HG03460 (cell line): ENCODE measurements at regions not wholly inside any gene's neighbourhood (a gene's known extent, or its start where the extent isn't known, plus 50 kb on each side); places are given as distances from the start of the nearest gene placed in this dataset.

ENCODE experiments used
- ATAC-seq: cut with Tn5 transposase; IDR thresholded peaks from one replicate; pipeline ENCODE4 v1.9.1; 2021; ENCODE audit not compliant: unreplicated experiment

DNA sequence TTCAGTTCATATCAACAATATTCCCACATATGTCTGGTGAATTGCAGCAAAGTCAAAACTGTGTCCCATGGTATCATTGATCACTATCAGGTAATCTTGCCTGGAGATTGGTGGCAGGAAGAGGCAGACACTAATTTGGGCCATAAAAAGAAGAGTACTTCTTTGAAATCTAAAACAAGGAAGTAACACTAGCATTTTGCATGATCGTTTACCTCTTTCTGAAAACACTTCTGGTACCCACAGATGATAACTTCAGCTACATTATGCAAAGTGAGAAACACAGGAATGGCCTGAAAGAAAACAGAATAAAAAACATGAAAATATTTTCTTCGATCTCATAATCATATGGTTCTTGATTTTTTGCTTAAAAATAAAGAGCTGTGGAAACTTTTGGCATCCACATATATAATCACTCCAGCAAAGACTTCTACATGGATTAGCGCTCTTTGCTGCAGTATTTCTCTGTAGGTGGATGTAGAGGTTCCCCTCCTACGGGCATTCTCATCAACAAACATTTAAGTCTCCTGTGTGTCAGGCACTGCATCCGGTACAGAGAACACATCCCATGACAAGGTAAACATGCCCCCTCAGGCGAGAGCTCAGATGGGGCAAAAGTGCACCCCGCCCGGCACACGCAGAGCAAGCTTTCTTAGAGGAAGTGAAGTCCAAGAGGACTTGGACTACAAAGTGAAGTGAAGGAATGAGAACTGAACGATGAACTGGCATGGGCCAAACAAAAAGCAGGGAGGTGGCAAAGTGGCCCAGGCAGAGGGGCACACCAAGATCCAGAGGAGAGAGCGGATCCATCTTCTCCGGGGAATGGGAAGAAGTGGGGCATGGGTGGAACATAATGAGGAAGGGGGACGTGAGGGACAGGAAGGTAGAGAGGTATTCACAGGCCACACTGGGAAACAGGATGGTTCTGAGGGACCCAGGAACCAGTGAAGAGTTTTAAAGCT is 68.0 kb upstream of the RIOK3 start:
- ATAC-seq = no peak

DNA sequence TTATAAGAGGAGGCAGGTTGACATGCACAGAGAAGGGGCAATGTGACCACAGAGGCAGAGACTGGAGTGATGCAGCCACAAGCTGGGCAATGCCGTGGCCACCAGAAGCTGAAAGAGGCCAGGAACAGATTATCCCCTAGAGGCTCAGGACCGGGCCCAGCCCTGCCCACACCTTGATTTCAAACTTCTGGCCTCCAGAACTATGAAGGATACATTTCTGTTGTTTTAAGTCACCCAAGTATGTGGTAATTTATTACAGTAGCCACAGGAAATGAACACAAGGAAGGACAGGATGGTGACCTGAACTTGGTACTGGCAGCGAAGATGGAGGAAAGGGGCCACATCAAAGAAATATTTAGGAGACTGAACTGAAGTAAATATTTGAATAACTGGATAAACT is 66.8 kb upstream of the RIOK3 start:
- ATAC-seq = no peak

- no peak for ATAC-seq
Measured at GRCh38 chr18:23387265-23387664, 65.8 kb upstream of the RIOK3 start.

GRCh38 chr18:23388357-23388756 is 64.7 kb upstream of the RIOK3 start:
- ATAC-seq = no peak

- ATAC-seq = no peak
Measured at GRCh38 chr18:23391156-23391555, 61.9 kb upstream of the RIOK3 start.

- no peak for ATAC-seq
Measured at GRCh38 chr18:23397907-23398306, 55.2 kb upstream of the RIOK3 start.

DNA sequence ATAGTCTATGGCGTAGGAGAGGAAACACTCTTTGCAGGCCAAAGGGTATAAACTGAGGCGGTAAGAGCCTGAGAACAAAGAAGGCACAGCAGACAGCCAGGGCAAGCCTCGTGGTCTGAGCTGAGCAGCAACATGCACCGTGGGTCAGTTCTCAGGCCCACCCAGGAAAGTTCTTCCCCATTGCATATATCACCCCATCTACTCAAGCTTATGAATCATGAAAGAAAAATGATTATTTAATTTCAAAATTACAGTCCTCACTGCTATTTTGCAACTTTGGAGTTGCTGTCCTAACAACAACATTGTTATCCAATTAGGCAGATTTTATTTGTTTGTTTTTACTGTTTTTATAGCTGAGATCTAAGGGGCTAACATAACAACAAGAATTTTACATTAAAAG is 54.7 kb upstream of the RIOK3 start:
- no peak for ATAC-seq

- no peak for ATAC-seq
Measured at GRCh38 chr18:23399067-23399466, 54.0 kb upstream of the RIOK3 start.

DNA sequence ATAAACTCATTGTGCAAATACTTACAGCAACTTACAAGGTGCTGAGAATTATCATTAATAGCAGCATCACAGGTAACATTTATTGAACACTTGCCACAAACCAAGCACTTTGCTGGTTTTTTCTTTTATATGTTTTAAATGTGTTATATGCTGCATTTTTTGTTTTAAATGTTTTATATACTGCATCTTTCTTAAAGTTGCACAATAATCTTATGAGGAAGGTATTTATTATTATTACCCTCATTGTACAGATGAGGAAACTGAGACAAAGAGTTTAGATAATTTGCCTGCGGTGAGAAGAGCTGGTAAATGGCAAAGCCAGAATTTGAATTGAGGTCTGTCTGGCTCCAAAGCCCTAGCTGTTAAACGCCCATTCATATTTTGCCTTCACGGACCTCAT is 52.2 kb upstream of the RIOK3 start:
- no peak for ATAC-seq

GRCh38 chr18:23401400-23402347 is 51.4 kb upstream of the RIOK3 start:
- no peak for ATAC-seq
